Head of caudate nucleus (tissue), 42 donors: ENCODE measurements at regions not wholly inside any gene's neighbourhood (a gene's known extent, or its start where the extent isn't known, plus 50 kb on each side); places are given as distances from the start of the nearest gene placed in this dataset.

Source experiments
- DNase-seq, 42 donors: peaks; one replicate each; pipeline versions ENCODE4 v3.0.0 to v3.0.0-alpha.2; 2020 to 2021; ENCODE audit warnings: mixed read lengths in 7 of 42
- intact Hi-C: fragments of 100-400 bp; cut with DNase I; formaldehyde crosslinking; loops from one replicate; pipeline ENCODE4 v1.15.0; 2022

DNA sequence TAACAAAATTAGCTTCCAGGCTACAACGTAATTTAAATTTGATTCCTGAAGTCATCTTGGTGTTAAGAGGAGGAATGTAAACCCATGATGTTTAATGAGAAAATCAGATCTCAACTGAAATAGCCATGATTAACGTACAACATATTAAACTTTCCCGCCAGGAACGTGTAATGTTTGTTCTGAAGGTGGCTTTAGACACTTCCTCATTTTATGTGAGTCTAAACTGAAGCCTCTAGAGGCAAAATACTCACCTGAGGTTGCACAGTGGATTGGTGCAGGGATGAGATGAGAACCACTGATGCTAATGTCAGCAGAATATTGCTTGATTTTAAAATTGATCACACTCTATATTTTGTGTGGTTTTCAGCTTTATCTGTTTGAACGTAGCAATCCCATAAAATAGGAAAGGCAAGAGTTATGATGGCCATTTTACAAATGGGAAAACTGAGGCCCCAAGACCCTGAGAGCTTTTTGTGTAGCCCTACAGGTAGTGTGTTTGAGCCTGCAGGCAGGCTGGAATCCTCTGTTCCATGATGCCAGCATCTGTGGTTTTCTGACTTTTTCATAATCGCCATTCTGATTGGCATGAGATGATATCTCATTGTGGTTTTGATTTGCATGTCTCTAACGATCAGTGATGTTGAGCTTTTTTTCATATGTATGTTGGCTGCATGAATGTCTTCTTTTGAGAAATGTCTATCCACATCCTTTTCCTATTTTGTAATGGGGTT is 243.7 kb upstream of the BMPER start:
- DNase-seq: no peak
- intact Hi-C loops: no loop called here

DNA sequence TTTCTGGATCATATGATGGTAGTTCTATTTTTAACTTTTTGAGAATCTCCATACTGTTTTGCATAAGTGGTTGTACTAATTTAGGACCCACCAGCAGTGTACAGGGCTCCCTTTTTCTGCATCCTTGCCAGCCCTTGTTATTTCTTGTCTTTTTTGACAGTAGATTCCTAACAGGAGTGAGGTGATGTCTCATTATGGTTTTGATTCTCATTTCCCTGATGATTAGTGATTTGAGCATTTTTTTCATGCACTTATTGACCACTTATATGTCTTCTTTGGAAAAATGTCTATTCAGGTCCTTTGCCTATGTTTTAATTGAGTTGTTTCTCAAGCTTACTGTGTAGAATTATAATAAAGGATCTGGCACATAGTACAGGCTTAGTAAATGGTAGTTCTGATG is 238.8 kb upstream of the BMPER start:
- DNase-seq: no peak
- intact Hi-C loops: no loop called here

DNA sequence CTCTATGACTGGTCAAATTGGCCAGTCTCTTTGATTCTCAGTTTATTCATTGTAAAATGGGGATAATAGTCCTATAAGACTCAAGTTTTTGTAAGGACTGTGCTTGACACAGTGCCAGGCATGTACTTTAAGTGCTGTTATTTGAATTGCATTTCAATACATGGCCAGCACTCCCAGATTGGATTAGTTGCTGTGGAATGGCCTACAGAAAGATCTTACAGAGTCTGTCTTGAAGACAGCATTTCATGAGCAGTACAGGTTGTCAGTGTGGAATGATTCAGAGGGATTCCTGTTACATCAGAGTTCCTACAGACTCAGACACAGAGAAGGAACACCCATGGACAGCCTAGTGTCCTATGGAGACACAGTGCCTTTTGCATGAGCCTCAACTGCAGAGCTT is 238.1 kb upstream of the BMPER start:
- intact Hi-C loops: no loop called here
- DNase-seq: no peak

DNA sequence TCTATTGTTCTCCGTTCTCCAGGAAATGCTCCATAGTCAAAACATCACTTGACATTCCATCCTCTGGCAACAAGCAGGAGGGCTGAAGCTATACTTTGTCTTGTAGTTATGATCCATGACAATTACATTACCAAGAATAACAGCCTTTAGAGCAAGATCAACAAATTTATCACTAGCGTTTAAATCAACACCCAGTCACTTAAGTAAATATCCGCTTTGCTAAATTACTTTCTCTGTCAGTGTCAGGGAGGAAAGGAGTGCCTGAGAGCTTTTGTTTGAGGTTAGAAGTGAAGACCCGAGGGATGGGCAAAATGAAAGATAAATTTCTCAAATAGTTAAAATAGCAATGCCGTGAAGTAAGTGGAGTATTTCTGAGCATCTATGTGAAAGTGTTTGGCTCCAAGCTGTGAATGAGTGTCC is 236.1 kb upstream of the BMPER start:
- intact Hi-C loops: no loop called here
- DNase-seq: no peak

DNA sequence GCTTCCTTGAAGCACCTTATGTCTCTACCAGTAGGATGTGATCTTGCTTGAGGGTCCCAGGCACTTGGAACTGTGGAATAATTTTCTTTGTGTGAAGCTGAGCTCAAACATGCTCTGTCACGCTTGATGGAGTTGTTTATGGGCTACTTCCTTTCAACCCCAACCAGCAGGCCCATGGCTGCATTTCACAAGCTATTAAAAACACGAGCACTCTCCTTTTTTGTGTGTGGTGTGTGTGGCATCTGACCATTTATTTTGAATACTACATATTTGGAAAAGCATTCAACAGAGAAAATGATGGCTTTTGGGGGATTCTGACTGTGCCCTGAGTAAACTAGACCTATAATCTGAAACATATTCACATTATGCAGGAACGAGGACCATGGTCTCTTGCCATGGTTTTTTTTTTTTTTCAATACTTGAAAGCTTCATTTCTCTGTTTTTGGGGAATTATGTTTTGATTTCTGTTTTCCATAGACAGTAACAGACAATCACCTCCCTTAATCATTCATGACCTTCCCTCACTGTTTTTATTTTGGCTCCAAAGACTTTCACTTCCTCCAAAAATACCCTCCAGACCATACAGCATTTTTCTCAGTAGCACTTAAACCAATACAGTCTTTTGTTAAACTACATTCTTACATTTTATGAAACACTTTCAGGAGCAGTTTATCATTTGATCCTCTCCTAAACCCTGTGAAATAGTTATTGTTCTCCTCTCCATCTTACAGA is 233.6 kb upstream of the BMPER start:
- intact Hi-C loops: no loop called here
- no peak for DNase-seq

DNA sequence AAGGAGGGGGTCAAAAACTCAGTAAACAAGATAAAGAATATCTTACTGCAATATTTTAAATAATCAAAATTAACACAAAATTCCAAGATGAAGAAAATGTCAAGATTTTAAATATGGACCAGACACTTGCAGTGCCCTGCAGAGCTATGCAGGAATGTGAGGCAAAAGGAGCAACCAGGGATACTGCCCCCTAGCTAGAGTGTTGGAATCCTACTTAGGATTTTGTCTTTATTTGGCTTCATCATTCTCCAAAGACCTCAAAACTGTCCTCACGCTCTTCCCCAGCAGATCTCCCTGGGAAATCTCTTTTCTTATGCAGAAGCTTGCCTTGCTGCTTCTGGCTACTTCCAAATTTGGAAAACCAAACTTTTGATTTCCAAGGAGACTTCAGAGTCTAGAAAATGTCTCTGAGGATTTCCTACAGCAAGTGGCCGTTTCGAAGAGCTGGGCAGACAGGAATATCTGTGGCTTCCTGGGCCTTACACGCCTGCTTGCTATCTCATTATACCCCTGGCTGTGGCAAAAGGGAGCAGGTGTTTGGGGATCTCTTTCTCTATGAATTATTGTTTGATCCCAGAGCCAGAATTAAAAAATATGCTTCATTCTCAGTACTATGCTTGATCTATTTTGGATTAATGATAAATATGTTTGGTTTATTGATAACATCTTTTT is 232.2 kb upstream of the BMPER start:
- DNase-seq: no peak
- intact Hi-C loops: no loop called here

DNA sequence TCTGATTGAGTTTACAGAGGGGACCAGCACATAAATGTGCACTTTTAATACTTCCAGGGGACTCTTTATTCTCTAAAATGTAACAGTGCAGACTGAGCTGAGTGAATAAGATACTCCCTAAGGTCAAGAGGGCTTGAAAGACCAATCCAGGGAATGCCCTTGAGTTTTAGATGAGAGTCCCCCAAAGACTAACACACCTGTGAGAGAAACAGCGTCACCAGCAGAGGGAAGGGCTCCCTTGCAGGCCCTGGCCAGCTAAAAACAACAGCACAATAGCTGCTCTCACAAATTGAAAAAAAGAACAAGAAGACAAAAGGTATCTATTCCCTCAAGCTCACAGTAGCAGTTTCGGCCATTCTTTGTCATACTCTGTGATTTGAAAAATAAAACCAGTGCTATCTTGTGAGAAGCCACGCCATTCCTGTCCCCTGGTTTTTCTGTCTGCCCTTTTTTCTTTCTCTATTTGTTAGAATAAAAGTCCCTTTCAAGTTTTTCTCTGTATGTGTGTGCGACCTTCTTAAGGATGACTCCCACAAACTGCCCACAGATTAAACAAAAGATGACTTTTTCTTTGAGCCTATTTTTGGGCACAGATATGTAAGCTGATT is 230.4 kb upstream of the BMPER start:
- no peak for DNase-seq
- intact Hi-C loops: no loop called here

DNA sequence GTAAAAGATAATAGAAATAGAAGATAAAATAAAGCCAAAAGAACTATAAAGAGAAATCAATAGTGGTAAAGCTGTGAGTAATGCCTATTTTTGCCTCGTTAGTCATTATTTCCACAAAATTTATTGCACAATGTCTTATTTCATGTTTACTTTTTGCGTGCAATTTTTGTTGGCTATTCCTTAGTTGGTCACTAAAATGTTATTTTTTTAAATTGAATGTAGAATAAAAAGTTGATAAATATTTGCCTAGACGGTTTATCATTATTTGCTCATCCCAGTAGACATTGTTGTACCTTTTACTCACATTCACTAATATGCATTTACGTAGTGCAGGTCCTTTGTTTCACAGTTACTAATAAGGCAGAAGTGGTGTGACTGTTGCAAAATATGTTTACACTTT is 227.8 kb upstream of the BMPER start:
- intact Hi-C loops: no loop called here
- DNase-seq: no peak

DNA sequence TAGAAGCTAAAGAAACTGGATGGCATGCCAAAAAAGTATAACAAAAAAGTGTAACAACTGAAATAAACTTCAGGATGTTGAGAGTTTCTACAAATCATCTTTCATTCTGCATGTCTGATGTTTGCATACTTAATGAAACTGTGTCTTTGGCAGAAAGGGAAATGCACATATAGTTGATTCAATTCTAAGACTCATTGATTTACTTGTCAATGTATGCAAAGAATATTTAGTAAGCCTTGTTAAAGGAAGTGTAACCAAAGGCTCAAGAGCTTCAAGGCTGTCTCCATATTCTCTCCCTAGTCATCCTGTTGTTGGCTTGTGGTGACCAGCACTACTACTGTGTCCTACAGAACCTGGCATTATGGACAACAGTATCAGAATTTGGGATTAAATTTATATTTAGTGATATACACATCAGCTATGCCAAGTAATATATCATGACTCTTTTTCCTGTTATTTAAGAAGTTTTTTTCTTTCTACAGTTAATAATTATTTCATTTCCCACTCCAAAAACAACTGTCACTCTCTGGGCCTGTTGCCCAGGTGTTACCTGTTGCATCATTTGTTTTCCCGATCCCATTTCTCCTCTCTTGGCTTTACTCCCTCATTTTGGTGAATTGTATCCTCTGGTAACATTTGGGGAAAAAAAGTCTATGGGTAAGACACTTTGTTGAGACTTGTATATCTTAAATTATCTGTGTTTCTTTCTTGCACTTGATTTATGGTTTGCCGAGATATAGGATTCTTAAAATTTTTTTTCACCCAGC is 226.6 kb upstream of the BMPER start:
- intact Hi-C loops: no loop called here
- no peak for DNase-seq

DNA sequence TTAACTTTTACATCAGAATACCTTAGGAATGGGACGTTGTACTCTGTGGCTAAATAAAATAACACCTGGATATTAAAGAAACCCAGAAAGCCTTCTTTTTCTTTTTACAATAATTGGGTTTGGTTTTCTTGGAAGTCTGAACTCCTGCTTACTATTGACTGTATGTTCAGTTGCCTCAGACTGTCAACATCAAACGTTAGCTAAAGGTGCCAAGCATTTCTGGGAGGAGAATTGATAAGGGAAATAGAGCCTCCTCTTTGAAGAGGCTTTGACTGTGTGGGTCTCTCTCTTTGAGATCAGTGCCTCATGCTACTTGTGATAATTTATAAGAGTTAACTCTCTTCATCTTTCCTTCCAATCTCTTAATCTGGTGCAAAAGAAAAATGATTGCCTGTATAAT is 224.7 kb upstream of the BMPER start:
- DNase-seq: no peak
- intact Hi-C loops: no loop called here

DNA sequence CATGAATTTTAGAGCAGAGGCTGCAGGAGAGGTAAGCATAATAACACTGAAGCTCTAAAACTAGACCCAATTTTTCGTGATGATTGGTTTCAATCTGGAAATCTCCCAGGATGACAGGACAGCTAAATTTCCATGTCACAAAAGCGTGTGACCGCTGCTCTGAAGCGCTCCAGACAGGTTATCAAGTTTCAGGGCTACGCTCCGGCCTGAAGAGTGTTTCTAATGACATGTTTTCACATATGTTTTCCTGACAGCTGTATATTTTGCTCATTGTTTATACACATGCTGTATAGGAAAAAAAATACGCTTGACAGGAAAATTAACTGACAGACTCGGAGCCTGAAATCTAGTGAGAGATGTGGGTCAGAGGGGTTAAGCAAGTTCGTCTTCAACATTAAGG is 219.8 kb upstream of the BMPER start:
- DNase-seq: no peak

DNA sequence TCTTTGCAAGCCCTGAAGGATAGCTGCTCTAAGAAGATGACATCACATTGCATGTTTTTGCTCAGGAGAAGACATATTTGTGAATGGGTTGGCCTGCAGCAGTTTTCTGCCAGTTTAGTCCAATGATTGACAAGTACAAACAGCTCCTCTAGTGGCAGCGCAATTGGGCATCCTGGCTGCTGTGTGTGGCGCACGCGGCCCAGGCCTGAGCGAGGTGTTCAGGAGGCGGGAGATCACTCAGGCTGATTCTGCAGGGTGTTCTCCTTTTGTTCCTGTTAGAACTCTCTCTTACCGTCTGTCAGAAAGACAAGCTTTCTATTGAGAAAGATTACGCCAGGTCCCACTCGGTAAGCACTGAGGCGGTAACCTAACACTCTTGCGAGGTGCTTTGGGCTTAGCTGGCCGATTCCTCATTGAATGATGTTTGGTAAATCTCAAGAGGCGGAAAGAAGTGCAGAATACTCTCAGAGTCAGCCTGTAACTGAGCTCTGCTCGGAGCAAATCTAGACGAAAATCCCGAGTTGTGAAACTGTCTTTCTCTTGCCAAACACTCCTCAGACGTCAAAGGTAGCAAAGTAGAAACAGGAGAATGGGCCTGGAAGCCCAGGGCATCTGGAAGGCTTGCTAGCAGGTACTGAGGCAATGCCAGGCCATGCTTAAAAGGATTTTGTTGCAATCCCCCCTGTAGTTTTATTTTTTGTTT is 219.2 kb upstream of the BMPER start:
- no peak for DNase-seq

More for the DNA sequence above, 219.8 kb upstream of the BMPER start:
- intact Hi-C loops: no loop called here

DNA sequence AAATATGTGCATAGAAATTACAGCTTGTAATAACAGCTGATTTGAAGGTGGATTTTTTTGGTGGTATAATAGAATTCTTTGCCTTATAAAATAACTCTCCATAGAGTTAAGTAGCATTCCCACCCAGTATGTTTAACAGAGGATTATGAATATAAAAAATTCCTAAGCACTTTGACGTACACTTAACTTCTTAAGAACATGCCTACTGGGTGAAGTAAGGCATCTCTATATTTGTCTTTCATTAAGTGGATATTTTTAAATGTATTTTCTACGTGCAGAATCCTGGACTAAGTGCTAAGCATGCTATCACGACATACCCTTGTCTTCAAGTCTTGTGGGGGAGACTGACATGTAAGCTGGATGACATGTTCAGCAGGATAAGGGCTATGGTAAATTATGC is 217.7 kb upstream of the BMPER start:
- intact Hi-C loops: no loop called here

More for the DNA sequence above, 219.2 kb upstream of the BMPER start:
- intact Hi-C loops: no loop called here

DNA sequence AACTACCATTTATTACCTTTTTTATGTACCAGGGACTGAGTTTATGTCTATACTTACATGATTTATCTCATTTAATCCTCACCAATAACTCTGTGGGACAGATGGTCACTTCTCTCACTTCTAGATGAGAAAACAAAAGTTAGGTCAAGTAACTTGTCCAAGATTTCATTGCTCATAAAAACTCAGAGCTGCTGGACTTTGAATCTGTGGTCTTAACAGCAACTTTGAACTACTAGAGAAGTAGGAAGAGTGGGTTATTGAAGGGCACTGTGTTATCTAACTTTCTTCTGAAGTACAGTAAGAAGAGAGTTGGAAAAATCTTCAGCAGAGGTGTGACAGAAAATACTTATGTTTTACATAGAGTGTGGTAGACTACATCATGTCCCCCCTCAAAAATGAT is 214.2 kb upstream of the BMPER start:
- intact Hi-C loops: no loop called here
- no peak for DNase-seq

More for the DNA sequence above, 217.7 kb upstream of the BMPER start:
- DNase-seq: no peak

DNA sequence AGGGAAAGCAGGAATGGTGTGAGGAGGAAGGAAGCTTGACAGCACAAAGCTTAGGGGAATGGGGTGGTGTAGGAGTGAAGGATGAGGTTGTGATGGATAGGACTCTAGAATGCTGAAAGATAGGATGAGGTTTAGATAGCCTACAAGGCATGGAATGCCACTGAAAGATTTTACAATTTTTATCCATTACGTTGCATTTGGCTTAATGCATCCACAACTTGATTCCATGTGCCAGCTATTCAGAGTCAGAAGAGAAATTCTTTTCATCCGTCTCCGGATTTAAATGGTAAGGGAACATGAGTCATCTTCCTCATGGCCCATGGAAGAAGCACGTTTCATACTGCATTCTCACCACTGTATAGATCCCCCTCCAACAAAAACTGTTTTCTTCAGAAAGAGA is 212.4 kb upstream of the BMPER start:
- no peak for DNase-seq
- intact Hi-C loops: no loop called here

DNA sequence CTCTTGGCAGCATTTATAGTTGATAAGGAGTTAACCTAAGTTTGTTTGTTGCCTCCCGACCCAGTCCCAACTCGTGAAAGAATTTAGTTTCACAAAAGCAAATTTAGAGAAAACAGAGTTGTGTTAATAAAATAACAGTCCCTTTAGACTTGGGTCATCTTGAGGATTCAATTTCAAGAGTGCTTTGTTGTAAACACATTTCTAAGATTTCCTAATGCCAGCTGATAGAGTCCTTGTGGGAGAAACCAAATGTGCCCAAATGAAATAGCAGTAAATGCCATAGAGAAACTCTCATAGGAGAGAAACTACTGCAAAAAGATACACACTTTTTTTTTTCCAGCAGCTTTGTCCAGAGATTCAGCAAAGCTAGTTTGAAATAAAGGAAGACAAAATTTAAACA is 211.3 kb upstream of the BMPER start:
- no peak for DNase-seq
- intact Hi-C loops: no loop called here

DNA sequence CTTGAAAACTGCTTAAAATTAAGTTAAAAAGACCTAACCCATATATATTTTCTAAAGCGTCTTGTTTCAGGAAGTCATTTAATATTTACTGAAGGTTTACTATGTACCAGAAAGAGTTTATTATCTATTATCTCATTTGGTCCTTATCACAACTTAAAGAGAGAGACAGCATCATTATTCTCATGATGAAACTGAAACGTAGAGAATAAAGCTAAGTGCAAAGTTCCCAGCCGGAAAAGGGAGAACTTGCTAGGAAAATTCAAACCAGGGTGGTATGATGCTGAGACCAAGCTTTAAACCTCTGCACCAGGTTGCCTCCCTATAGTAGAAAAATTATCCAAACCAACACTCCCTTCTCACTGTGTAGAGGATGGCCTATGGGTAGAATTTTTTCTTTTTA is 207.7 kb upstream of the BMPER start:
- intact Hi-C loops: no loop called here
- no peak for DNase-seq

DNA sequence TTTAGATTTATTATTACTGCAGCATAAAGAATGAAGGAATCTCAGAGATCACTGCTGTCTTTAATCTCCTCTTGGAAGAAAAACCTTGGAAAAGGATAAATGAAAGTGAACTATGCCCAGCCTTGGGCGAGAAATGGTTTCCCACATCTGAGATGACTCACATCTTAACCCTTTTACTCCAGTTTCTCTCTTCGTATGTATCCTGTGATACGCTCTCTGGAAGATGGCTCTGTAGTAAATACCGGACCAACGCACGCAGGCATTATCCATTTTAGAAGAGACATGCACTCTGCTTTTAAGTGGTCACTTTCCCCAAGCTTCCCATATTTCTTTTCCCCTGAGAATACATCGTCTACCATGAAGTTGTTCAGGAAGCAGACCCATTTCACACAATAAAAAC is 207.3 kb upstream of the BMPER start:
- intact Hi-C loops: no loop called here

DNA sequence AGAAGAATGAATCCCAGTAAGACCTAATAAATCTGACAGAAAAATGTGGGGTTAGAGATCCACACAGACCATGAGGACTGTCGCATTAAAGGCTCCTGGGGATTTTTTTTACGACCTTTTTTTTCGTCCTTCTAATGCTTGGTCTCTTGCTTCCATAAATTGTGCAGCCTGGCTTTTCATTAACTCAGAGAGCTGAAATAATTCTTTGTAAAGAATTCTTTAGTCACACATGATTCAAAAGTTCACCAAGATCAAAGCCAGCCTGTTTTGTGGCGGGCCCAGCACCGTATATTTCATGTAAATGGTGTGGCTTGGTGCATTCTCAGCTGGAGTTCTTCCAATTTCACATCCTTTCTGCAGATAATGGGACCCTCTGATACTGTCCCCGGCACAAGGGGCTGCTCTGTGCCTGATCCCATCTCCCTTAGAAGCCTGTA is 206.6 kb upstream of the BMPER start:
- no peak for DNase-seq
- intact Hi-C loops: no loop called here

More for the DNA sequence above, 207.3 kb upstream of the BMPER start:
- no peak for DNase-seq
